ENCODE measurements at regions not wholly inside any gene's neighbourhood (a gene's known extent, or its start where the extent isn't known, plus 50 kb on each side); places are given as distances from the start of the nearest gene placed in this dataset.
"Not testable (repeated sequence)": the region's sequence is repeated elsewhere in the genome, so short reads cannot be mapped to it uniquely, and the experiment has no call there.

DNA sequence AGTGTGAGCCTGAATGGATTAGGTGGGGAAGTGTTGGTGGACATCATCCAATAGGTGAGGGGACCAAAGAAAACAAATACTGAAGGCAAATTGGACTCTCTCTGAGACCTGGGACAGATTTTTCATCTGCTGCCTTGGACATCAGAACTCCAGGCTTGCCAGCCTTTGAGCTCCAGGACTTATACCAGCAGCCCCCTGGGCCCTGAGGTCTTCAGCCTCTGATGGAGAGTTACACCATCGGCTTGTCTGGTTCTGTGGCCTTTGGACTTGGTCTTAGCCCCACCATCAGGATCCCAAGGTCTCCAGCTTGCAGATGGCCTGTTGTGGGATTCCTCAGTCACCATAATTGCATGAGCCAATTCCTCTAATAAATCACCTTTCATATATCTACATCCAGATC is 80.8 kb upstream of the SLC8A3 start:
- no peak for DNase-seq (ENCODE audit: low read depth)

DNA sequence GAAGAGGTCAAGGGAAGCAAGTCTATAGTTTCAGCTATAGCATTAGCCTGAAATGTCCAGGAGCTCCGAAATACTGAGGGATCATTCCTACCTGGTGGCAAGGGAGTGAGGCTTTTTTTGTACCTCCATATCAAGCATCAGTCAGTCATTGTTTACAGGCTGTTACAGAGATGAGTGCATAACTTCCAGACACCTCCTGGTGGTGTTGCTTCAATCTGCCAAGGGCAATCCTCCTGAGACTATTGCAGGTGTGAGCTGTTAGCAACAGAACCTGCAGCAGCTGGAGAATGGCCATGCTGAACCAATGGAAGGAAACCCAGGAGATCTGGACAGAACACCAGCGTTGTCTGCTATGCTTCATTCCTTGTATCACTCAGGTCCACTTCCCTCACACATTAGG is 80.0 kb upstream of the SLC8A3 start:
- no peak for DNase-seq (ENCODE audit: low read depth)

DNA sequence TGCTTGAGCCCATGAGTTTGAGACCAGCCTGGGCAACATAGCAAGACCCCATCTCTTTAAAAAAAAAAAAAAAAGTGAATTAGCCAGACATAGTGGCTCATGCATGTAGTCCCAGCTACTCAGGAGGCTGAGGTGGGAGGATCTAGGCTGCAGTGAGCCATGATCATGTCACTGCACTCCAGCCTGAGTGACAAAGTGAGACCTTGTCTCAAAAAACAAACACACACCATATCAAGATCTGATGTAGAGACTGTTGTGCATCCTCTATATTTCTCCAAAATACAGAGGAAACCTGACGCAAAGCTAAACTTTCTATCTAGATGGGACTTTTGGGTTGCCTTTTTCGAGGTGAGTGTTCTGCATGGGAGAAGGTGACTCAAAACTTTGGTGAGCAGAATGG is 77.4 kb upstream of the SLC8A3 start:
- no peak for DNase-seq (ENCODE audit: low read depth)

DNA sequence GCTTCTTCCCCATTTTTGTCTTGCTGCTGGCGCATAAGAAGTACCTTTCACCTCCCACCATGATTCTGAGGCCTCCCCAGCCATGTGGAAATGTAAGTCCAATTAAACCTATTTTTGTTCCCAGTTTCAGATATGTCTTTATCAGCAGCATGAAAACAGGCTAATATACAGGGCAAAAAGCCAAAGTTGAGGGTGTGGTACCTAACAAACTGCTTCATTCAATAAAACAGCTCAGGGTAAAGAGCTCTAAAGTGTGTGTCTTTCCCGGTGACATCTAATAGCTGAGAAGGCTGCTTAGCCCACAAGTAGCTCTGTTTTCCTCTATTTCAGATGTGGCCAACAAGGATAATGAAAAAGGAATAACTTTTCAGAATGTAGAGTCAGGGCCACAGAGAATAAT is 76.7 kb upstream of the SLC8A3 start:
- DNase-seq (ENCODE audit: low read depth), result no peak

DNA sequence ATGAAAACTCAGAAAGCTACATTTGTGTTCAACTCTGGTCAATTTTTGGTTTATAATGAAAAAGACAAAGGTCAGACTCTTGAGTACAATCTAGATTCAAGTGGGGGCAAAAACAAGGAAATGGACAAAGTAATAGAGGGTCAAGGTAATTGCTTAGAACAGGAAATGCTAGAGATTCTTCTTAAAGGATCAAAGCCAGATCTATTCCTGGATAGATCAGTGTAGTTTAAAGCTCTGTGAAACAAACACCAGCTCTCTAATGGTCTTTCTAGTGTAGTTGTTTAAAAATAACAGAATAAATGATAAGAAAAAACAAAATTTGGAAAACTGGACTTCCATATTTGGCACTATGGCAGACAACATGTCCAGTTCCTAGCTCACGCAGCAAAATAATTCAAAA is 70.7 kb upstream of the SLC8A3 start:
- no peak for DNase-seq (ENCODE audit: low read depth)

DNA sequence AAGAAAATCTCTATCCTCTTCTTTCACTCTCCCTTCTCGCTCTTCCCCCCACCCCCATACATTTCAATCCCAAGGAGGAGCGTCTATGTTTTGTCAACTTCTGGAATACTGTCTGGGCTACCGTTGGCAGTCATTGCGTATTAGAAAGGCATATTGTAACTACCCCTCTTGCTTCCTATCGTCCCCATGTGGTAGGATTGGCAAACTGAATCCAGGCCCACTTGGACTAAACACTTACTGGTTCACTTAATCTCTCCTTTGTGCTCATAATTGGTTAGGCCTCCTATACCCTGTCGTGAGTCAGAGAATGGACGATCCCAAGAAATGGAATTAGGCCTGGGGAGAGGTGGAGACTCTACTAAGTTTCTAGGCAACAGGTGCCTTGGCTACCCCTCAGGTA is 68.8 kb upstream of the SLC8A3 start:
- DNase-seq (ENCODE audit: low read depth), result no peak

DNA sequence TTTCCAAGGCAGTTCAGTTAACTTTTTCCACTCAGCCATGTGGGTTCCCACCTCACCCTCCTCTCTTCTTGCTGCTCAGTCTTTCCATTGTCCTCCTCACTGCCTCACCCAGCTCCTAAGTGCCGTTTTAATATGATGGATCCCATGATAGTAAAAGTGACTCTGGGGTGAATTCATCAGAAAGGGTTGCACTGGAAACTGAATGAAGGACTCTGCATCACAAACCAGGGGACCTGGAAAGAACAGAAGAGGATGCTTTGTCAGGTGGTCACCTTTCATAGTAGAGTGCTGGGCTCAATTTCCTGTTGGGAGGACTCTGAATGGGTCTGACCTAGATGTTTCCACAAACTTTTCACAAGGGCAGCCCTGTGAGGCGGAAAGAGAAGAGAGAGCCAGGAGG is 67.8 kb upstream of the SLC8A3 start:
- no peak for DNase-seq (ENCODE audit: low read depth)

DNA sequence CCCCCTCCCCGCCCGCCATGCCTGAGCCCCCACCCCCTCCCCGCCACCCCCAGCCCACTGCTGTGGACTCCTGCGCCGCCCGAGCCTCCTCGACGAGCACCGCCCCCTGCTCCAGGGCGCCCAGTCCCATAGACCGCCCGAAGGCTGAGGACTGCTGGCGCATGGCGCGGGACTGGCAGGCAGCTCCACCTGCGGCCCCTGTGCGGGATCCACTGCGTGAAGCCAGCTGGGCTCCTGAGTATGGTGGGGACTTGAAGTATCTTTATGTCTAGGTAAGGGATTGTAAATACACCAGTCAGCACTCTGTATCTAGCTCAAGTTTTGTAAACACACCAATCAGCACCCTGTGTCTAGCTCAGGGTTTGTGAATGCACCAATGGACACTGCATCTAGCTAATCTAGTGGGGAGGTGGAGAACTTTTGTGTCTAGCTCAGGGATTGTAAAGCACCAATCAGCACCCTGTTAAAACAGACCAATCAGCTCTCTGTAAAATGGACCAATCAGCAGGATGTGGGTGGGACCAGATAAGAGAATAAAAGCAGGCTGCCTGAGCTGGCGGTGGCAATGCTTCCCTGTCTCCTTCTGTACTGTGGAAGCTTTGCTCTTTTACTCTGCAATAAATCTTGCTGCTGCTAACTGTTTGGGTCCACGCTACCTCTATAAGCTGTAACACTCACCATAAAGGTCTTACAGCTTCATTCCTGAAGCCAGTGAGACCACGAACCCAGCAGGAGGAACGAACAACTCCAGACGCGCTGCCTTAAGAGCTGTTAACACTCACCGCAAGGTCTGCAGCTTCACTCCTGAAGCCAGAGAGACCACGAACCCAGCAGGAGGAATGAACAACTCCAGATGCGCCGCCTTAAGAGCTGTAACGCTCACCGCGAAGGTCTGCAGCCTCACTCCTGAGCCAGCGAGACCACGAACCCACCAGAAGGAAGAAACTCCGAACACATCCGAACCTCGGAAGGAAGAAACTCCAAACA is 66.6 kb upstream of the SLC8A3 start:
- peak; percentile 7 for DNase-seq (ENCODE audit: low read depth)

DNA sequence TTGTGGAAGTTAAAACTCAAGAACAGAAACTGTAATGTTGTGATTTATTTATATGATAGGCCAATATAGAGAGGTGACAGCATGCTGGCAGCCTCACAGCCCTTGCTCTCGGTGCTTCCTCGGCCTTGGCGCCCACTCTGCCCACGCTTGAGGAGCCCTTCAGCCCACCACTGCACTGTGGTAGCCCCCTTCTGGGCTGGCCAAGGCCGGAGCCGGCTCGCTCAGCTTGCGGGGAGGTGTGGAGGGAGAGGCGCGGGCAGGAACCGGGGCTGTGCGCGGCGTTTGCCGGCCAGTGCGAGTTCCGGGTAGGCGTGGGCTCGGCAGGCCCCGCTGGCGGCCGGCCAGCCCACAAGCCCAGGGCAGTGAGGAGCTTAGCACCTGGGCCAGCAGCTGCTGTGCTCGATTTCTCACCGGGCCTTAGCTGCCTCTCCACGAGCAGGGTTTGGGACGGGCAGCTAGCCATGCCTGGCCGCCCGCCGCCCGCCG is 65.8 kb upstream of the SLC8A3 start:
- no peak for DNase-seq (ENCODE audit: low read depth)

DNA sequence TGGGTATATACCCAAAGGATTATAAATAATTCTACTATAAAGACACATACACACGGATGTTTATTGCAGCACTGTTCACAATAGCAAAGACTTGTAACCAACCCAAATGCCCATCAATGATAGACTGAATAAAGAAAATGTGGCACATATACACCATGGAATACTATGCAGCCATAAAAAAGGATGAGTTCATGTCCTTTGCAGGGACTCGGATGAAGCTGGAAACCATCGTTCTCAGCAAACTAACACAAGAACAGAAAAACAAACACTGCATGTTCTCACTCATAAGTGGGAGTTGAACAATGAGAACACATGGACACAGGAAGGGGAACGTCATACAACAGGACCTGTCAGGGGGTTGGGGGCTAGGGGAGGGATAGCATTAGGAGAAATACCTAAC is 64.8 kb upstream of the SLC8A3 start:
- not testable (repeated sequence) for DNase-seq (ENCODE audit: low read depth)

DNA sequence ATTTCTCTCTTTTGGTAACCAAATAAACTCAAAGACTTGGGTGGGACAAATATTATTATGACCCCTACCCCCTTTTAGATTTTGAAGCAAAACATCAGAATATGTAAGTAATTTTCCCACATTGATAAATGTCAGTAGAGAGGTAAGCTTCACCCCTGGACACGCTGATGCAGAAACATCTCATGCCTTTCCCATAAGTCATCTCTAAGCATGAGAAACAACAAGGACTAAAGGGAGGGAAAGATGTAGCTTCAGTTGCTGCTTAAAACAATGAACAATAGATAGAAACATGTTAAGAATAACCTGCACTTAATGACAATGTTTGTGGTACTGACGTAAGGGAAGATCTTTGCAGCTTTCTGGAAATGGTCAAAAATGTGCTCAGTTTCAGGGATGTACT is 56.3 kb upstream of the SLC8A3 start:
- no peak for DNase-seq (ENCODE audit: low read depth)

DNA sequence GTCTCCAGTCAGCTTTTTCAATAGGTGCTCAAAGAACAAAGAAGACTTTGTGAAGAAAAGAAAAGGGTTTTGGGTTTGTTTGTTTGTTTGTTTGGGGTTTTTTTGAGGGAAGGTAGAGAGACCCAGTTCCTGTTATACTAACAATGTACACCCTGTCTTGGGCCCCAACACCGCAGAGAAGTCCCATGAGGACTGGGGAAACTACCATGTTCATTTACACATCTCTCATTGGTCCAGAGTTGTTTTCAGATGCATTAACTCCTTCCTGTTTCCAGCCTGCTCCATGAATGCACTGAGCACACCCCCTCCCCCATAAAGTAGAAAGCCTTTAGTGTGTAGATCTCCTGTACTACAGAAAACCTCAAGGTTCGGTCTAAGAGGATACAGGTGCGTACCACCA is 51.1 kb upstream of the SLC8A3 start:
- DNase-seq (ENCODE audit: low read depth), result no peak

DNA sequence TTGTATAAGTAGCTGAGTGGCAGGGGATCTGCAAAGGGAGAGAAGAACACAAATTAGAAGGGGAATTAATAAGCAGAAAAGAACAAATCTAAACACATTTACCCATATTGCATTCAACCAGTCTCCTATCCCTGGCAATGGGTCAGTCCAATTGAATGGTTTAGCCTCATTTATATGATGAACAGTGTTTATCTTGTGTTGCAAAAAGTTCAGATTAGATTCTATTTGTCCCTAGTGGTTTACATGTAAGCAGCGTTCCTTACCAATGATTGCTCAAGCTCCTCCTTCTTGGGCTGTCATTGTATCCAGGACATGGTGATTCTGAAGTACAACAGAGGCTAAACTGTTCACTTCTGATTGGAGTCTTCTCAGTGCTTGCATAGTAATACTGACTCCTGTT is 49.9 kb upstream of the SLC8A3 start:
- not testable (repeated sequence) for DNase-seq (ENCODE audit: low read depth)

All from activated T-cell treated with anti-CD3 and anti-CD28 coated beads for 24 hours (primary cell).